ENCODE measurements at regions not wholly inside any gene's neighbourhood (a gene's known extent, or its start where the extent isn't known, plus 50 kb on each side); places are given as distances from the start of the nearest gene placed in this dataset.

DNA sequence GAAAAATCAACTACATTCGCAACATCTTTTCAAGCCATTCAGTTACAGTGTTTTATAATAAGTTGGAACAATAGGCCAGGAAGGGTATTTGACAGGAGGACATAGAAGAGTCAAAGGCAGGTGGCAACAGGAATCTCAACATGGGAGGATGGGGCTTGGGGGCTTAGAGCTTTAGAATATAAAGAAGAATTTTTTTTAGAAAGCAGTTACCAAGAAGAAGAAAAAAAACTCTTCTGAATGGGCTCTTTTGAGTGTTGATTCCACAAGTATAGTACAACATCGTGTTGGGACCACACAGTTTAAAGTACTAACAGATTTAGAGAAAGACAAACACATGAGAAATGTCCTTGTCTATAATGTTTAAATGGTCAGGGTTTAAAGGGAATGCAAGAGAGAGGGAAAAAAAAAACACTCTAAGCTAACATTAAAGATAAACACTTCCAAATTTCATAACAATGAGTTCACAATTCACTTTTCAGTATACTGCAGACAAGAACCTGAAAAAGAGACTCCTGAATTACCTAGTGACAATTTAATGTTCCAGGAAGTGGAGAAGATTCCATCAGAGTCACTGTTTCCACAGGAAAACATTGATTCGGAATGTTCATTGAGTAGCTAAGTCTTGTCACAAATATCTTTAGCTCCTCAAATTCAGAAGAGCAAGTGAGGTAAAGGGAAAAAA, 282.3 kb downstream of the DEPDC1B start:
- TF ChIP-seq POLR2A (IDR thresholded peaks at IDR 0.05; ENCODE audit: low read depth, low read length) = no peak
- no peak for FAIRE-seq
- no peak for DNase-seq (ENCODE audit: insufficient read length, low spot score)

DNA sequence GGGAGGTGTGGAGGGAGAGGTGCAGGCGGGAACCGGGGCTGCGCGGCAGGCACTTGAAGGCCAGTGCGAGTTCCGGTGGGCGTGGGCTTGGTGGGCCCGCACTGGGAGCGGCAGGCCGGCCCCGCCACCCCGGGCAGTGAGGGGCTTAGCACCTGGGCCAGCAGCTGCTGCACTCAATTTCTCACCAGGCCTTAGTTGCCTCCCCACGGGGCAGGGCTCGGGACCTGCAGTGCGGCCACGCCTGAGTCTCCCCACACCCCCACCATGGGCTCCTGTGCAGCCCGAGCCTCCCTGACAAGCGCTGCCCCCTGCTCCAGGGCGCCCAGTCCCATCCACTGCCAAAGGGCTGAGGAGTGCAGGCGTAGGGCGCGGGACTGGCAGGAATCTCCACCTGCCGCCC, 284.5 kb downstream of the DEPDC1B start:
- no peak for TF ChIP-seq POLR2A (IDR thresholded peaks at IDR 0.05; ENCODE audit: low read depth, low read length)
- FAIRE-seq (no peak), DNase-seq (ENCODE audit: insufficient read length, low spot score) (no peak)

DNA sequence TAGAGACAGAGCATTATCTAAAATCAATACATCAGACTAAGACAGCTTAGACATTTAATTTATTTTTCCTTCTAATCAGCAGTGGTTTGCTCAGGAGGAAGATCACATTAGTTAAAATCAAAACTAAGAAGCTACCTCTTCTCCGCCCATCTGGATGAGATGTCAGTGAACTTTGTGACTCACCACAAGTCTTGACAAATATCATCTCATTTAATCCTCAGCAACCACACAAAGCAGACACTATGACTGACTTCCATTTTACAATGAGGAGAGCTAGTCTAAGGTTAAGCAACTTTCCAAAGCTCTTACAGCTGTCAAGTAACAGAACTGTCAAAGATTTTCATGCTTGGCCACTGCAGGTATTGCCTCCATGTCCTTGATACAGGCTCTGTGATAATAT, 289.5 kb downstream of the DEPDC1B start:
- no peak for TF ChIP-seq POLR2A (IDR thresholded peaks at IDR 0.05; ENCODE audit: low read depth, low read length)
- FAIRE-seq (no peak), DNase-seq (ENCODE audit: insufficient read length, low spot score) (no peak)

DNA sequence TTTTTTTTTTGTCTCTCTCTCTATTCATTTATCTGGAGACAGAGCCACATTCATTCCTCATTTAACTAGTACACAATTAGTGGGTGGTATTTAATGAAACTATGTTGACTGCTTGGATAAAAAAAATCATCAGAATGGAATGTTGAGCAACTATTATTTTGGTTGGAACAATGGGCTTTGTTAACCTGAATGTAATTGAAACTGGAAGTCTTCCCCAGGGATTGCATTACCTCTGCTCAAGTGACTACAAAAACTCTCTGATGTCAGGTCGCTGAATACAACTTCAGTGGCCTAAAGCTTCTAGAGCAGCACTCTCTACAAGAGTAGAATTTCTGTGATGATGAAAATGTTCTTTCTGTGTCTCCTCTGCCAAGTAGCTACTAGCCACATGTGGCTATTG, 295.8 kb downstream of the DEPDC1B start:
- FAIRE-seq (no peak), DNase-seq (ENCODE audit: insufficient read length, low spot score) (no peak)
- no peak for TF ChIP-seq POLR2A (IDR thresholded peaks at IDR 0.05; ENCODE audit: low read depth, low read length)

DNA sequence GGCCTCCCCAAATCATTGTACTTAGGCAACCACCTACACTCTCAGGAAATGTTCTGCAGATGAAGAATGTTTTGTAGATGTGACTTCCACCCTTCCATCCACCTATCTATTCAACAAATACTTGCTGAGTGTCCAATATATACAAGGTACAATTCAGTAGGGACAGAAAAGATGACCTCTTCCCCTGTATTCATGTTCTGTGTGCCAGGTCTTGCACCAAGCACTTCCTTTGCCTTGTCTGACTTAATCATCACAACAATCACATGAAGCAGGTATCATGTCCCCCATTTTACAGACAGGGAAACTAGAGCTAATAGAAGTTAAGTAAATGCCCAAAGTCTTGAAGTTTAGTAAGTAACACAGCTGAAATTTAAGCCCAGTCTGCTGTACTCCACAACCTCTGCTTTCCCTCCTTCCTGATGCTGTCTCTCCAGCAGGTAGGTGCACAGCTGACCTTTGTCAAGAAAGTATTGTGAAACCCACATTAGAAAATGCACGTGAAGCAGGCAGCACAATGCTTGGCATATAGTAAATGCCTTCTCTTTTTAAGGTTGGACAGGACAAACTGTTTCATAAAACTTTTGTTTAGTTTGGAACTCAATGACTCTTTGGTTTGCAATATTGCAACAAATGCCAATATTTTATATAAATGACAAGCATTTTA, 296.5 kb downstream of the DEPDC1B start:
- FAIRE-seq = no peak
- no peak for DNase-seq (ENCODE audit: insufficient read length, low spot score)
- no peak for TF ChIP-seq POLR2A (IDR thresholded peaks at IDR 0.05; ENCODE audit: low read depth, low read length)

DNA sequence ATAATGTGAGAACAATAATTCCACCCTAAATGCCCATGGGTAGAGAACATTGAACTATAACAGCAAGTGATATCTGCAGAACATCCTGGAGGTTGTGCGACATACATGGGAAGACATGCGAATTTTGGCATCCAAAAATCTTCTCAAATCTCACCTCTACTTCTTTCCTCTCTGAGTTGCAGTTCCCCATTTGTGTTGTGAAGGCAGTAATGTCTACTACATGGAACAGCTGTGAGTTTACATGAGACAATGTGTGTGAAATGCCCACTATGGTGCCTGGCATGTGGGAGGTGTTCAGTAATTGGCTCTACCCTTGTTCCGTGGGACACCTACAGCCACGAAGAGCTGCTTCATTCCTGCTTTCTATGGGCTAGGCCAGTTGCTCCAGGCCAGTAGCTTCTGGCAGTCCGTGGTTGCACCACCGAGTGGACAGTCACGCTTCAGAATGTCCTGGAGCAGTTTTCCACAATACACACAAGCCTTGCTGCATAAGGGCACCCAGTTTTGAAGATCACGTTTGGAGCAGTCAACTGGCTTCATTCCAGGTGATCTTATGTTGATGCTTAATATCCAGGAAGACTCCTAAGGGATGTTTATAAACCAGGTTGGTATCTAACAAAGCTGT, 297.7 kb downstream of the DEPDC1B start:
- no peak for DNase-seq (ENCODE audit: insufficient read length, low spot score)
- no peak for TF ChIP-seq POLR2A (IDR thresholded peaks at IDR 0.05; ENCODE audit: low read depth, low read length)
- no peak for FAIRE-seq

DNA sequence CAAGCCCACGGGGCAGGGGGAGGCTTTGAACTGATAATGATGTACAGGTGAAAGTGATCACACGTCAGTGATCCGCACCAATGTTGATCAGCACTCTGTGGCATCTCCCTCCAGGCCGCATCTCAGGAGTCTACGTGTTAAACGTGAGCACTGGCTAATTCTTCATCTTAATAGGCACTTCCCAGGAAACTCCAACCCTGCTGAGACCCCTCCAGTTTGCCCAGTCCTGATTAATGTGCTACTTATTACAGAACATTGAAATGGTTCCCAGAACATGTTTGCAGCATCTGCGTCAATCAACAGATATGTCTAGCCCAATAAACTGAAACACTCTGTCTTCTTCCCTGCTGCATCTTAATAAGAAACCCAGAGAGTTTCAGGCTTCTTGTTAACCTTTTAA, 298.4 kb downstream of the DEPDC1B start:
- no peak for FAIRE-seq
- no peak for DNase-seq (ENCODE audit: insufficient read length, low spot score)
- TF ChIP-seq POLR2A (IDR thresholded peaks at IDR 0.05; ENCODE audit: low read depth, low read length) = no peak

DNA sequence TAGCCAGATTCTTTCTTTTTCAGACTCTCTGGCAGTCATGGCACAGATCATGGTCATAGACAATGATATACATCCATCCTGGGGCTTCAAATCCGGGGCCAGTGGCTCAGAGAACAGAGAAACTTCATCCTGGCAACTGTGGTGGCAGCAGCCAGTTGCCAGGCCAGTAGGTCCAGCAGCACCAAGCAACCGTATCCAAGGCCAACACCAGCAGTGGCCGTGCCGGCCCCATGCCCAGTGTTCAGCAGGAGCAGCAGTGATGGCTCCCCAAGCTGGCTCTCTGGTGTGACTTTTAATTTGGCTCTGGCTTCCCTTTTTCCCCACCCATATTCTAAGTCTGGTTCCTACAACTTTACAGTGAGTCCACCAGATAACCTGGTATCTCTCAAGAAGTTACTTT, 300.5 kb downstream of the DEPDC1B start:
- FAIRE-seq = no peak
- TF ChIP-seq POLR2A (IDR thresholded peaks at IDR 0.05; ENCODE audit: low read depth, low read length) = no peak
- no peak for DNase-seq (ENCODE audit: insufficient read length, low spot score)

DNA sequence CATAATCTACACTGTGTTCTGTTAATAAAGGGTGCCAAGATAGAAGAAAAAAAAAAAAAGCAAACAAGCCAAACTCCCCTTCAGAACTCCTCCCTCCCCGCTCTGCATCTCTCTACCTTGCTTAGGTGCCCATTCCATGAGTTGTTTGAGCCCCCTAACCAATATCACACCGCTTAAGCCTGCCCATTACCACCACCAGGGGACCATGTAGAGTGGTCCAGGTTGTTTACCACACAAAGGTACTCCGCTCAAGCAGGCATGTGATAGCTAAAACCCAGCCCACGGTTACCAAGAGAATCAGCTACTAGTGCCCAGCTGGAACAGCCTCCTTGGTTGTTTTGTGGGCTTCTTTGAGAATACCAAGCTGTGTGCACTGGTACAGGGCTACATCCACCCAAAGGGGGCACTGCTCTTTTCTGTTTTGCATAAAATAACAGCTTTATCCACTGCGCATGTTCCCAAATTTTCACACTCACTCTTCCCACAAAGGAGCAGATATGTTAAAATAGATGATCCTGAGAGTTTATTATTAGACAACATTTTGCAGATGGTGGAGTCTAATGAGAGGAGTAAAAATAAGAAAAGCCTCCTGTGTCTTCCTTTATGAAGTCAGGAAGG, 304.1 kb downstream of the DEPDC1B start:
- no peak for TF ChIP-seq POLR2A (IDR thresholded peaks at IDR 0.05; ENCODE audit: low read depth, low read length)
- FAIRE-seq = no peak
- DNase-seq (ENCODE audit: insufficient read length, low spot score) = no peak

DNA sequence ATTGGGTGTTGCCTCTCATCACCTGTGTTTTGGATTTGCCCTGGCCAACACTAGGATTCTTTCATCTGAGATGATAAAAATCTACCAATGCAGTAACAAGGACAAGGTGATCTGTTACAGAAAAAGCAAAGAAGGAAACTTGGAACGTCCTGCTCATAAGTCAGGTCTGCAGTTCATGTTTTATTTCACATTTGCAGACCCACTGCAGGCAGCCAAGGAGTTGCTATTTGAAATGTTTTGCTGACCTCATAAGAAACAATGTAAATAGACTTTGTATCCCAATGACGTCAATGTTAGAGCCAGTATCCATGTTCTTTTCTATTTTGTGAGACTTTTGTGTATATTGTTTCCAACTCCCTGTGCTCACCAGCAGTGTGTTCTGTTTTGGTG, 312.9 kb downstream of the DEPDC1B start:
- FAIRE-seq (no peak), DNase-seq (ENCODE audit: insufficient read length, low spot score) (no peak)
- TF ChIP-seq POLR2A (IDR thresholded peaks at IDR 0.05; ENCODE audit: low read depth, low read length) = no peak

DNA sequence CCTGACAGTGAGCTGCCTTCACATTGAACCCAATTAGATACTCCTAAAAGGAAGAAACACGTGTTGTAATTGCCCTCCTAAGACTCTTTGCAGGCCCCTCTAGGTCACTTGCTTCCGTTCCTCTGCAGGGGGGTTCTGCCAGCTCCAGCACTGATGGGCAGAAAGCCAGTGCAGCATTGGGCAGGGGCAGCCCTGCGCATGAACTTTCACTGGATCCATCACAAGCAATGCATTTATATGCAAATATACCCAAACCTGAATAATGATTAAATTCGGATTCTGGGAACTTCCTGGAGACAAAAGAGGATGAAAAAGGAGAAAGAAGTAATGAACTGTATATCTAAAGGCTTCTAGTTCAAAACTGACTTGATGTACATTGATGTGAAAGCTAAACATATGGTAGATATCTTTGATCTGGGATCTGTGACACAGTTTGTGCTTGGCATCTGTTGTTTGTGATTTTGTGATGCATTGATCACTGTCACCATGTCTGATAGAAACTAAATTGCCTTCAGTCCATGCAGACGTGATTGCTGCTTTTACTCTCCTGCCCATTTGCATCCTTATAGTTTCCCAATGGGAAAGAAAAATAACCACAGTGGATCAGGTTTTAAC, 313.4 kb downstream of the DEPDC1B start:
- DNase-seq (ENCODE audit: insufficient read length, low spot score) = no peak
- no peak for FAIRE-seq
- TF ChIP-seq POLR2A (IDR thresholded peaks at IDR 0.05; ENCODE audit: low read depth, low read length) = no peak

DNA sequence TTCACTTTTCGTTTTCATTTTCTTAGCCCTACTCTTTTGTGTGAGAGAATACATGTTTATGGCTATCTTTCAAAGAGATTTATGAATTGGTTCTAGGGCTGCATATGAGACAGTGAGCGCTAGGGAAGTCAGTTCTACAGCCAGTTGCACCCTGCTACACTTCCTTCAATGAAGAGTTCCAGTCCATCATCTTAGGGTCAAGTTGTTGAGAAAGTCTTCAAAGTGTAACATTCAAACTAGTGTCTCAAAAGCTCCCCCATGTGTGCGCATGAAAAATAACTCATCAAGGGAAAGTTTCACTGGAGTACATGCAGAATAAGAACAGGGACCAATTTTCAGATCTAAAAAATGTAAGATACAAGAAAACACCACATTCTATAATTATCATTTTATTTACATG, 317.2 kb downstream of the DEPDC1B start:
- peak; percentile 15 for FAIRE-seq
- peak; percentile 9 for DNase-seq (ENCODE audit: insufficient read length, low spot score)
- no peak for TF ChIP-seq POLR2A (IDR thresholded peaks at IDR 0.05; ENCODE audit: low read depth, low read length)

DNA sequence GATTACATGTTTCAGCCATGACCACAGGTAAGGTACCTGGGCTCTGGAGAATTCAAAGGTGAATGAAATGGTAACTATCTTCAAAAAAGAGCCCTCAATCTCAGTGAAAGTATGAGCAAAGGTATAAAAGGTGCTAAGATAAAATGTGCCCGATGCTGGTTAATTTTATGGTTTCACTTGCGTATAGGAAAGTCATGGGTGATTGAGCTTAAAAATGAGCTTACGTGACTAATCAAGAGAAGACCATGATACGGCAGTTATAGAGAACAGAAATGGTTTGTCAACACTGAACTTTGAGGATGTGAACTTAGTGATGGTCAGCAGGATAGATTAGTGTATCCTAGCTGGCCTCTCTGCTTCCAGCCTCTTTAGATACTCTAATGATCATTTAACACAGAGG, 320.1 kb downstream of the DEPDC1B start:
- FAIRE-seq = no peak
- no peak for DNase-seq (ENCODE audit: insufficient read length, low spot score)
- no peak for TF ChIP-seq POLR2A (IDR thresholded peaks at IDR 0.05; ENCODE audit: low read depth, low read length)

DNA sequence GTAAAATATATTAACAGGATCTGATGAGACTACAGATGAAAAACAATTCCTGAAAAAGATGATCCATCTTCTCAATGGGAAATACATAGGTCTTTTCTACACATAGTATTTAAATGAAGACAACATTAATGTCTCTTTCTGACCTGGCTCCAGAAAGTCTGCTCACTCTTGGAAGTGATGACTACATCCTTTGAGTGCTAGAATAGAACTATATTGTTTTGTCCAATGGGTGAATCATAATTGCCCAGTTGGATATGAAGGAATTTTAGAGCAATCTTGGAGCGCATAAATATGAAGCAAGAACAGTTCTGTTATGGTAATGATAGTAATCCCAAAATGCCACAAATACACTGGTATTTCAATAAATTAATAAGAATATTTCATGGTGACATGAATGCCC, 322.1 kb downstream of the DEPDC1B start:
- DNase-seq (ENCODE audit: insufficient read length, low spot score) (no peak), FAIRE-seq (no peak)
- TF ChIP-seq POLR2A (IDR thresholded peaks at IDR 0.05; ENCODE audit: low read depth, low read length) = no peak
